Sigmoid colon (tissue), 3 donors: ENCODE measurements at regions not wholly inside any gene's neighbourhood (a gene's known extent, or its start where the extent isn't known, plus 50 kb on each side); places are given as distances from the start of the nearest gene placed in this dataset.

ENCODE experiments used
- CTCF ChIP-seq, 4 experiments: fragments of 450-650 bp in 3 of 4; fragments of 200-600 bp in 1 of 4; IDR thresholded peaks; one replicate each; pipeline ENCODE4 v1.5.1; 2016 to 2019; ENCODE audit warnings: antibody characterized with exemption in 4 of 4, mild to moderate bottlenecking in 3 of 4, moderate library complexity in 2 of 4
- POLR2A ChIP-seq, 2 donors: fragments of 450-650 bp; IDR thresholded peaks; one replicate each; pipeline ENCODE4 v1.6.1; 2016; ENCODE audit warnings: antibody characterized with exemption in 2 of 2, mild to moderate bottlenecking in 2 of 2, moderate library complexity in 2 of 2

- TF ChIP-seq CTCF (IDR thresholded peaks at IDR 0.05) (no peak), POLR2A (IDR thresholded peaks at IDR 0.05) (no peak)
These were observed 357.0 kb downstream of the BCAT1 start for GRCh38 chr12:24591715-24592440.
